Tongue (tissue), 1 donor: ENCODE measurements at regions not wholly inside any gene's neighbourhood (a gene's known extent, or its start where the extent isn't known, plus 50 kb on each side); places are given as distances from the start of the nearest gene placed in this dataset.
"Not testable (repeated sequence)": the region's sequence is repeated elsewhere in the genome, so short reads cannot be mapped to it uniquely, and the experiment has no call there.

Experiments used
- DNase-seq: peaks from one replicate; pipeline ENCODE4 v3.0.0-alpha.2; 2015

GRCh38 chr5:4019009-4019769, 423.6 kb downstream of the IRX1 start:
- DNase-seq, result peak; percentile 82

GRCh38 chr5:4019841-4020240, 424.2 kb downstream of the IRX1 start:
- DNase-seq, result no peak

DNA sequence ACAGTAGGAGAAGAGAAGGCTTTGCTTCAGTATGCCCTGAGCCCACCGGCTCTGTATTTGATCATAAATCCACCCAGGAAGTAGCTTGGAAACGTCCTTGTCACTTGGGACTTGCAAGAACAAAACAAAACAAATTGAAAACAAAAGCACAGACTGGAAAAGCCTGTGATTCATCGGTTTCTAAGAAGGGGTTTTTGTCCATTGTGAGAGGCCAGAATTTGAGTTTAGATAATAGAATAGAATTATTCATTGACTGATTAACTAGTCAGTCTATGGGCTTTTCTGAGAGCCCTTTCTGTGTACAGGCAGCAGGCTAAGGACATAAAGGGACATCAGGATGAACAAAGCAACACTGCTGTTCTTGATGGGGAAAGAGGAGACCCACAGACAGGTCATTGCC, 424.8 kb downstream of the IRX1 start:
- no peak for DNase-seq

DNA sequence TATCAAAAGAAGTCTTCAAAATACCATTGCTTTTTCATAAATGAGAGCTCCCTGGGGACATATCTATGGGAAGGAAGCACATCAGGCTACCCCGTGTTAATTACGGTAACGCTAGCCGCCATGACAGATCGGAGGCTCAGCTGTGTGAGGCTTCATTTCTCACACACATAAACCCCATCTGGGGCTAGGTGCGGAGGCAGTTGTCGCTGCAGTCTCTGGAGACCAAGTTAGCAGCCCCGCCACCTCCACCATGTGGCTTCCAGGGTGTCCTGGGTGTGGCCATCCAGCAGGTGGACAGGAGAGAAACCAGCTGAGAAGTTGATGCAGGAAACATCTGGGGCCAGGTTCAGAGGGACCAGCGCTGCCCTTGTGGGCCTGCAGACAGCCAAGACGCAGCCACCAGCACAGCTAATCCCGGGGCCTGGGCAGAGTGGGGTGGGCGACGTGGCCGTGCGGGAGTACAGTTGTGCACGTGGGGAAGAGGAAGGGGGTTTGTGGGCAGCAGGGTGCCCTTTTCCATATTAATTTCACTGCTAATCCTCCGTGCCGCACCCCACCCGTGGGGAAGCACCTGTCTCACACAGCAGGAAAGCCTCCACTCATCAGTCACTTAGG, 426.5 kb downstream of the IRX1 start:
- no peak for DNase-seq

DNA sequence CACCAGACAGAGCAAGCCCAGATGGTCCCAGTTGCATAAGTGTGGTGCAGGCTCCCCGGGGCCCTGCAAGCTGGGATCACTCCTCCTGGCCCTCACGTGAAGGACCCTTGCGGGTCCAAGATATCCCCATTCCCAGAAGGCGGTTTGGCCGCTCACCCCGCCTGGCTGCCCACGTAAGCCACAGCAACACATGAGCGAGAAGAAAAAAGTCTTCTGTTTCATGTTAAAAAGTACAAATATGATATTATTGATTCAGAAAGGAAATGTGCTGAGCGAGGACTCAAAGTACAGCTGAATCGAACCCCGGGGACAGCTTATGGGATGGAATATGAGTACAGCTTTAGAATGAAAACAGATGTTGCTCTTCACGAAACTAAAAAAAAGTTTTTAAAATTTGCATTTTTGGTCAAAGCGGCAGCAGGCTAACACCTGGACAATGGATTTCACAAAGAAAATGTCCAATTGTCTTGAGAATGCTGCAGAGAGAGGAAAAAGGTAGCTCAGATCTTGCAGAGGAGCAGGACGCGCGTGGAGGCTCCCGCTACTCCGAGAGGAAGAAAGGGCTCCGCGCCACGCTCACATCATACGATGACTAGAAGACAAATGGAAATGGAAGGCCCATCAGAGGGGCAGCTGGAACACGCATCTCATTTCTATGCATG, 427.6 kb downstream of the IRX1 start:
- DNase-seq, result peak; percentile 79

- DNase-seq, result no peak
These were observed 428.2 kb downstream of the IRX1 start for GRCh38 chr5:4023753-4024335.

DNA sequence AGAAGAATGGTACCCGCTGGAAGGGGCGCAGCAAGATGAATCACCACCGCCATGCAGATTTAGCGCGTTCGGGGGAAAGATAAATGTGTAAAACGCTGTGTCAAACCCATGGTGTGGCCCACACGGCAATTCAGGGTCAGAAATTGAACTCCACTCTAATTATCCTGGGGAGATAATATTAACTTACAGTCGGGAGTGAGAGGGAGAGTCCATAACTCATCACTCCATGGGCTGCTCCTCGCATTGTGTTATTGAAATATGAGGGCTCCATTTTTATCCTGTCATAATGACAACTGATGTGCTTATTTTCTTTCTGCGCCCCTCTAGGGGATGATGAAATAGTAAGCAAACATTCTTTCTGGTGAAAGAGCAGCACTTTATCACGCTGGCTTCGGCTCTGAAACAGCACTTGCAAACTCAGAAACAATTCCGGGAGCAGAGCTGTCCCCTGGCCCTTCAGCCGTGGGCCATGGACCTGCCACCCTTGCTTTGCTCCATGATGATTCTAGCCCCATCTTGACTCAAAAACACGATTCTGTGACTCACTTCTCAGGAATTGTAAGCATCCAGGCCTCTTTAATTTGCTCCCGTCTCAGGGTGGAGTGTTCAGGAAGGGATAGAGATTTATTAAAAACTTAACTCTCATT, 431.6 kb downstream of the IRX1 start:
- peak; percentile 14 for DNase-seq

- DNase-seq, result no peak
These were observed 432.8 kb downstream of the IRX1 start for GRCh38 chr5:4028384-4028783.

DNA sequence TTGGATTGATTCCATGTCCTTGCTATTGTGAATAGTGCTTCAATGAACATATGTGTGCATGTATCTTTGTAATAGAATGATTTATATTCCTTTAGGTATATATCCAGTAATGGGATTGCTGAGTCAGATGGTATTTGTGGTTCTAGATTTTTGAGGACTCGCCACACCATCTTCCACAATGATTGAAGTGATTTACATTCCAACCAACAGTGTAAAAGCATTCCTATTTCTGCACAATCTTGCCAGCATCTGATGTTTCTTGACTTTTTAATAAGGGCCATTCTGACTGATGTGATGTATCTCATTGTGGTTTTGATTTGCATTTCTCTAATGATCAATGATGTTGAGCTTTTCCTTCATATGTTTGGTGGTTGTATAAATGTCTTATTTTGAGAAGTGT, 437.9 kb downstream of the IRX1 start:
- not testable (repeated sequence) for DNase-seq

- DNase-seq, result no peak
These were observed 441.2 kb downstream of the IRX1 start for GRCh38 chr5:4036861-4037260.

- no peak for DNase-seq
These were observed 443.4 kb downstream of the IRX1 start for GRCh38 chr5:4038994-4039393.

- no peak for DNase-seq
These were observed 446.7 kb downstream of the IRX1 start for GRCh38 chr5:4042311-4042710.

GRCh38 chr5:4043135-4043534, 447.5 kb downstream of the IRX1 start:
- no peak for DNase-seq

GRCh38 chr5:4044881-4045280, 449.2 kb downstream of the IRX1 start:
- DNase-seq, result no peak

DNA sequence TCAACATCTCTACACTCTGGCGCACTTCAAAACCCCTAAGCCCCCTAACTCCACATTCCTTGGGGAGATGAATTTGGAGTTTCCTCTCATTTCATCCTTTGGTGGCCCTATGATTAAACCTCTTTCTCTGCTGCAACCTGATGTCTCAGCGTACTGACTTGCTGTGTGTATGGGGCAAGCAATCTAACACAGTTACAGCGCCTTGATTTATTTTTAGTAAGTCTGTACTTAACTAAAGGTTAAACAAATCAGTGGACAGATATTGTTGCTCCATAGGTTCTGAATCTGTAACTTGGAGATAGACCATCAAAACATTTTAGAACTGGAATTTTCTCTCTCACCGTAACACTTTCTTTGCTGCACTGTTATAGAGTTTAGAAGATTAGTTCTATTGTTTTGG, 452.8 kb downstream of the IRX1 start:
- DNase-seq, result no peak

GRCh38 chr5:4050203-4050602, 454.6 kb downstream of the IRX1 start:
- DNase-seq, result no peak

- no peak for DNase-seq
These were observed 457.5 kb downstream of the IRX1 start for GRCh38 chr5:4053136-4053535.

- no peak for DNase-seq
These were observed 458.5 kb downstream of the IRX1 start for GRCh38 chr5:4054092-4054491.

- DNase-seq, result no peak
These were observed 463.3 kb downstream of the IRX1 start for GRCh38 chr5:4058899-4059298.

GRCh38 chr5:4065472-4066320, 470.1 kb downstream of the IRX1 start:
- no peak for DNase-seq

GRCh38 chr5:4068171-4068570, 472.5 kb downstream of the IRX1 start:
- DNase-seq, result no peak

DNA sequence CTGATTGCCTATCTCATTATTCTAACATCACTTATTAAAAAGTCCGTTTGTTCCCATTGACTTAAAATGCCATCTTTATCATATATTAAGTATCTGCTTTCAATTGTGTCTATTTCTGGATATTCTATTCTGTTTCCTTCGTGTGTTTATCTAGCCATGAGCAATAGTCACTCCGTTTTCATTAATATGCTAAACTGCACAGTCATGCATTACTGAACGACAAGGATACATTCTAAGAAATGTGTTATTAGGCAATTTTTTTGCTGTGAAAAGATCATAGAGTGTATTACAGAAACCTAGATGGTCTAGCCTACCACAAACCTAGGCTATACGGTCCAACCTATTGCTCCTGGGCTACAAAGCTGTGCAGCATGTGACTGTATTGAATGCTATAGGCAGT, 482.9 kb downstream of the IRX1 start:
- DNase-seq, result no peak
